ENCODE measurements at regions not wholly inside any gene's neighbourhood (a gene's known extent, or its start where the extent isn't known, plus 50 kb on each side); places are given as distances from the start of the nearest gene placed in this dataset.

DNA sequence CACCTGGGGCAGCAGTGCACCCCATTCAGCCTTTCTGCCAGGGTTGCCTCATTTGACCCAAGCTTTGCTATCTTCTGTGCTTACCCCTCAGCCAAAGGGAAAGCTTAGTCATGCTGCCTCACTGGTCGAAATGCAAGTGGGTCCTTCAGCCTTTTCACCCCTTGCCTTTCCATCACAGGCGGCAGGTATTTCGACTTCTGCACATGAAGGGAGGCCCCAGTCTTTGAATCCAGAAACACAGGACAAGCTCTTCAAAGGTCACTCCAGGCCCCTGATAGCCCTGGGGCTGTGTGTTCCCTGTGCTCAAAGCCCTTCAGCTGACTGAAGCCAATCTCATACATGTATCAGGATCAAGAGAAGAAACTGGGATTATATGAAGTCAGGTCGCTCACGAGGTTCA is 129.7 kb downstream of the SNX19 start:
- no peak for TF ChIP-seq POLR2A (IDR thresholded peaks at IDR 0.05)
- TF ChIP-seq, protein P1, sequence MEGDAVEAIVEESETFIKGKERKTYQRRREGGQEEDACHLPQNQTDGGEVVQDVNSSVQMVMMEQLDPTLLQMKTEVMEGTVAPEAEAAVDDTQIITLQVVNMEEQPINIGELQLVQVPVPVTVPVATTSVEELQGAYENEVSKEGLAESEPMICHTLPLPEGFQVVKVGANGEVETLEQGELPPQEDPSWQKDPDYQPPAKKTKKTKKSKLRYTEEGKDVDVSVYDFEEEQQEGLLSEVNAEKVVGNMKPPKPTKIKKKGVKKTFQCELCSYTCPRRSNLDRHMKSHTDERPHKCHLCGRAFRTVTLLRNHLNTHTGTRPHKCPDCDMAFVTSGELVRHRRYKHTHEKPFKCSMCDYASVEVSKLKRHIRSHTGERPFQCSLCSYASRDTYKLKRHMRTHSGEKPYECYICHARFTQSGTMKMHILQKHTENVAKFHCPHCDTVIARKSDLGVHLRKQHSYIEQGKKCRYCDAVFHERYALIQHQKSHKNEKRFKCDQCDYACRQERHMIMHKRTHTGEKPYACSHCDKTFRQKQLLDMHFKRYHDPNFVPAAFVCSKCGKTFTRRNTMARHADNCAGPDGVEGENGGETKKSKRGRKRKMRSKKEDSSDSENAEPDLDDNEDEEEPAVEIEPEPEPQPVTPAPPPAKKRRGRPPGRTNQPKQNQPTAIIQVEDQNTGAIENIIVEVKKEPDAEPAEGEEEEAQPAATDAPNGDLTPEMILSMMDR (IDR thresholded peaks at IDR 0.05), result no peak
